ENCODE measurements at regions not wholly inside any gene's neighbourhood (a gene's known extent, or its start where the extent isn't known, plus 50 kb on each side); places are given as distances from the start of the nearest gene placed in this dataset.
A peak's percentile ranks its signal among the peaks of the same experiment; 100 is the strongest.

GRCh38 chr9:107190061-107190935, 92.8 kb upstream of the RAD23B start:
- no peaks in the 10 kb centered on the region for H3K4me1 Mint-ChIP-seq (ENCODE audit: low read depth)
- H3K4me3 Mint-ChIP-seq: no peak overlapping the region
- H3K9me3 Mint-ChIP-seq: no peaks in the 10 kb centered on the region
- peaks cover 8% of the 10 kb centered on the region for H3K27me3 Mint-ChIP-seq (ENCODE audit: low read depth)
- intact Hi-C loops (cut with micrococcal nuclease): no loop called here
- no peak for DNase-seq
- no peak overlapping the region for H3K27ac Mint-ChIP-seq
- H3K36me3 Mint-ChIP-seq (ENCODE audit: low read depth): no peaks in the 10 kb centered on the region
- CTCF ChIA-PET: interaction anchor here (0.7 kb wide), 1 partner anchor 49 kb away, joined by 3 read pairs; no protein-coding TSS in a partner anchor

- Mint-ChIP-seq H3K9me3 (no peaks in the 10 kb centered on the region), H3K4me1 (ENCODE audit: low read depth) (no peaks in the 10 kb centered on the region), H3K36me3 (ENCODE audit: low read depth) (no peaks in the 10 kb centered on the region), H3K27me3 (ENCODE audit: low read depth) (peaks cover 7% of the 10 kb centered on the region), H3K27ac (no peak overlapping the region), H3K4me3 (no peak overlapping the region)
- CTCF ChIA-PET: no interaction called here
- intact Hi-C loops (cut with micrococcal nuclease): no loop called here
- DNase-seq: no peak
Measured at GRCh38 chr9:107190936-107191290, 92.2 kb upstream of the RAD23B start.

GRCh38 chr9:107193251-107193650, 89.8 kb upstream of the RAD23B start:
- intact Hi-C loops (cut with micrococcal nuclease): no loop called here
- CTCF ChIA-PET: no interaction called here
- no peak overlapping the region for H3K27ac Mint-ChIP-seq
- H3K9me3 Mint-ChIP-seq: no peaks in the 10 kb centered on the region
- H3K4me1 Mint-ChIP-seq (ENCODE audit: low read depth): no peaks in the 10 kb centered on the region
- H3K27me3 Mint-ChIP-seq (ENCODE audit: low read depth): peaks cover 7% of the 10 kb centered on the region
- H3K36me3 Mint-ChIP-seq (ENCODE audit: low read depth): no peaks in the 10 kb centered on the region
- H3K4me3 Mint-ChIP-seq: no peak overlapping the region
- no peak for DNase-seq

GRCh38 chr9:107198718-107199117, 84.4 kb upstream of the RAD23B start:
- DNase-seq: no peak
- Mint-ChIP-seq H3K27ac (no peak overlapping the region), H3K36me3 (ENCODE audit: low read depth) (no peaks in the 10 kb centered on the region), H3K4me3 (no peak overlapping the region), H3K9me3 (peaks cover 4% of the 10 kb centered on the region), H3K4me1 (ENCODE audit: low read depth) (no peaks in the 10 kb centered on the region), H3K27me3 (ENCODE audit: low read depth) (peaks cover 3% of the 10 kb centered on the region)
- CTCF ChIA-PET: no interaction called here
- intact Hi-C loops (cut with micrococcal nuclease): no loop called here

- intact Hi-C loops (cut with micrococcal nuclease): loop anchor here (10.0 kb wide), 1 partner anchor 63 kb away; no protein-coding TSS in a partner anchor
- H3K36me3 Mint-ChIP-seq (ENCODE audit: low read depth): no peaks in the 10 kb centered on the region
- CTCF ChIA-PET: no interaction called here
- H3K27ac Mint-ChIP-seq: no peak overlapping the region
- H3K9me3 Mint-ChIP-seq: peaks cover 3% of the 10 kb centered on the region
- H3K4me1 Mint-ChIP-seq (ENCODE audit: low read depth): peaks cover 2% of the 10 kb centered on the region
- H3K4me3 Mint-ChIP-seq: no peak overlapping the region
- peaks cover 13% of the 10 kb centered on the region for H3K27me3 Mint-ChIP-seq (ENCODE audit: low read depth)
- no peak for DNase-seq
Measured at GRCh38 chr9:107208121-107208520, 75.0 kb upstream of the RAD23B start.

GRCh38 chr9:107210775-107211174, 72.3 kb upstream of the RAD23B start:
- DNase-seq: no peak
- intact Hi-C loops (cut with micrococcal nuclease): no loop called here
- H3K4me1 Mint-ChIP-seq (ENCODE audit: low read depth): peaks cover 10% of the 10 kb centered on the region
- no peaks in the 10 kb centered on the region for H3K36me3 Mint-ChIP-seq (ENCODE audit: low read depth)
- no peak overlapping the region for H3K4me3 Mint-ChIP-seq
- no peak overlapping the region for H3K27ac Mint-ChIP-seq
- CTCF ChIA-PET: no interaction called here
- H3K27me3 Mint-ChIP-seq (ENCODE audit: low read depth): peaks cover 11% of the 10 kb centered on the region
- H3K9me3 Mint-ChIP-seq: no peaks in the 10 kb centered on the region

- Mint-ChIP-seq H3K4me1 (ENCODE audit: low read depth) (peaks cover 10% of the 10 kb centered on the region), H3K27me3 (ENCODE audit: low read depth) (peaks cover 9% of the 10 kb centered on the region), H3K9me3 (no peaks in the 10 kb centered on the region), H3K36me3 (ENCODE audit: low read depth) (no peaks in the 10 kb centered on the region), H3K4me3 (no peak overlapping the region), H3K27ac (no peak overlapping the region)
- CTCF ChIA-PET: no interaction called here
- intact Hi-C loops (cut with micrococcal nuclease): no loop called here
- DNase-seq: no peak
Measured at GRCh38 chr9:107211284-107211923, 71.7 kb upstream of the RAD23B start.

- no peak overlapping the region for H3K27ac Mint-ChIP-seq
- CTCF ChIA-PET: no interaction called here
Measured at GRCh38 chr9:107212613-107213012, 70.5 kb upstream of the RAD23B start.

GRCh38 chr9:107213080-107213479, 70.0 kb upstream of the RAD23B start:
- Mint-ChIP-seq H3K27ac (no peak overlapping the region), H3K4me3 (no peak overlapping the region), H3K27me3 (ENCODE audit: low read depth) (peaks cover 9% of the 10 kb centered on the region), H3K36me3 (ENCODE audit: low read depth) (no peaks in the 10 kb centered on the region), H3K9me3 (no peaks in the 10 kb centered on the region), H3K4me1 (ENCODE audit: low read depth) (peaks cover 10% of the 10 kb centered on the region)
- DNase-seq: no peak
- CTCF ChIA-PET: interaction anchor here (0.9 kb wide), 1 partner anchor 70 kb away, joined by 3 read pairs; the partner anchor contains the start of gene RAD23B
- intact Hi-C loops (cut with micrococcal nuclease): loop anchor here (1.0 kb wide), 3 partner anchors 30 to 70 kb away; partner anchors contain the start of gene RAD23B

More at GRCh38 chr9:107212613-107213012, 70.5 kb upstream of the RAD23B start:
- intact Hi-C loops (cut with micrococcal nuclease): loop anchor here (1.0 kb wide), 3 partner anchors 31 to 71 kb away; partner anchors contain the start of gene RAD23B
- Mint-ChIP-seq H3K4me1 (ENCODE audit: low read depth) (peaks cover 10% of the 10 kb centered on the region), H3K27me3 (ENCODE audit: low read depth) (peaks cover 9% of the 10 kb centered on the region), H3K36me3 (ENCODE audit: low read depth) (no peaks in the 10 kb centered on the region), H3K4me3 (no peak overlapping the region), H3K9me3 (no peaks in the 10 kb centered on the region)
- no peak for DNase-seq

- no peak overlapping the region for H3K4me3 Mint-ChIP-seq
- H3K27me3 Mint-ChIP-seq (ENCODE audit: low read depth): peaks cover 9% of the 10 kb centered on the region
- DNase-seq: peak; percentile 64
- H3K4me1 Mint-ChIP-seq (ENCODE audit: low read depth): peaks cover 10% of the 10 kb centered on the region
- CTCF ChIA-PET: interaction anchor here (0.9 kb wide), 1 partner anchor 69 kb away, joined by 3 read pairs; the partner anchor contains the start of gene RAD23B
- H3K9me3 Mint-ChIP-seq: no peaks in the 10 kb centered on the region
- intact Hi-C loops (cut with micrococcal nuclease): loop anchor here (1.0 kb wide), 3 partner anchors 30 to 70 kb away; partner anchors contain the start of gene RAD23B
- H3K27ac Mint-ChIP-seq: peak overlapping the region; percentile 48
- no peaks in the 10 kb centered on the region for H3K36me3 Mint-ChIP-seq (ENCODE audit: low read depth)
Measured at GRCh38 chr9:107213561-107214028, 69.5 kb upstream of the RAD23B start.

GRCh38 chr9:107214381-107214780, 68.7 kb upstream of the RAD23B start:
- no peak for DNase-seq
- no peaks in the 10 kb centered on the region for H3K36me3 Mint-ChIP-seq (ENCODE audit: low read depth)
- CTCF ChIA-PET: no interaction called here
- H3K4me1 Mint-ChIP-seq (ENCODE audit: low read depth): peaks cover 11% of the 10 kb centered on the region
- H3K4me3 Mint-ChIP-seq: no peak overlapping the region
- H3K27ac Mint-ChIP-seq: no peak overlapping the region
- H3K27me3 Mint-ChIP-seq (ENCODE audit: low read depth): peaks cover 9% of the 10 kb centered on the region
- no peaks in the 10 kb centered on the region for H3K9me3 Mint-ChIP-seq
- intact Hi-C loops (cut with micrococcal nuclease): no loop called here

GRCh38 chr9:107214915-107215314, 68.2 kb upstream of the RAD23B start:
- Mint-ChIP-seq H3K27ac (no peak overlapping the region), H3K4me3 (no peak overlapping the region), H3K36me3 (ENCODE audit: low read depth) (no peaks in the 10 kb centered on the region), H3K9me3 (no peaks in the 10 kb centered on the region), H3K27me3 (ENCODE audit: low read depth) (peaks cover 7% of the 10 kb centered on the region), H3K4me1 (ENCODE audit: low read depth) (peaks cover 14% of the 10 kb centered on the region)
- DNase-seq: no peak
- intact Hi-C loops (cut with micrococcal nuclease): no loop called here
- CTCF ChIA-PET: no interaction called here

All from activated naive CD4-positive, alpha-beta T cell treated with anti-CD3 and anti-CD28 coated beads for 36 hours (primary cell).